ENCODE measurements at regions not wholly inside any gene's neighbourhood (a gene's known extent, or its start where the extent isn't known, plus 50 kb on each side); places are given as distances from the start of the nearest gene placed in this dataset.

DNA sequence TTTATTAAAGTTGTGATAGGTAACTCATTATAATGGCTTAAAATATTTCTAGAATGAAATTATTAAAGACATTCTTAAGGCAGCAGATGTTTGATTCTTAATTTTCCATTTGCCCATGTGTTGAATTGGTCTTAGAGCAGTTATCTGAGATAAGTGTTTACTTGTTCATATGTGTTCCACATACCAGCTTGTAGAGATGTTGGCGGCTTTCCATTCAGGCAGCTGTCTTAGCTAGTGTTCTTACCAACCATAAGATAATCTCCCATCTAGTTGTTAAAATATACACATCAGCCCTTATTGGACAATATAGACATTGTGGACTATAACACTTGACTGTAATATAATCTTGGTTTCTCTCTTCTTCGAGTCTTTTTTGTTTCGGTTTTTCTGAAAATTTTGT, 1372.9 kb upstream of the ADGRL2 start:
- DNase-seq: no peak
- Histone ChIP-seq H3K9ac (ENCODE audit: insufficient read depth, low read length, poor library complexity, severe bottlenecking) (no peak overlapping the region), H3K36me3 (replicated peaks in 1 of 2; ENCODE audit: control insufficient read depth in 1 of 2, insufficient read depth in 2 of 2, low read length in 2 of 2) (no peaks in the 10 kb centered on the region), H3K4me1 (ENCODE audit: control insufficient read depth in 1 of 2, insufficient read depth in 2 of 2, low read length in 2 of 2) (no peaks in the 10 kb centered on the region), H3K79me2 (ENCODE audit: insufficient read depth, low read length) (no peaks in the 10 kb centered on the region), H4K20me1 (ENCODE audit: insufficient read depth, low read length) (no peaks in the 10 kb centered on the region), H3K9me3 (replicated peaks in 1 of 2; ENCODE audit: control insufficient read depth in 1 of 2, insufficient read depth in 1 of 2, low read length in 2 of 2) (no peaks in the 10 kb centered on the region), H3K27me3 (ENCODE audit: control insufficient read depth in 2 of 2, insufficient read depth in 2 of 2, low read length in 2 of 2) (no peaks in the 10 kb centered on the region), H3K27ac (ENCODE audit: low read depth in 1 of 2, low read length in 2 of 2) (no peak overlapping the region), H2AFZ (ENCODE audit: insufficient read depth, low read depth, low read length, poor library complexity, severe bottlenecking) (no peak overlapping the region), H3K4me3 (replicated peaks in 1 of 3; ENCODE audit: low read depth in 2 of 3, low read length in 3 of 3) (no peak overlapping the region), H3K4me2 (replicated peaks; ENCODE audit: extremely low read depth, low read length, poor library complexity, severe bottlenecking) (no peak overlapping the region)
- intact Hi-C loops (cut with micrococcal nuclease): no loop called here
- TF ChIP-seq, protein P1, sequence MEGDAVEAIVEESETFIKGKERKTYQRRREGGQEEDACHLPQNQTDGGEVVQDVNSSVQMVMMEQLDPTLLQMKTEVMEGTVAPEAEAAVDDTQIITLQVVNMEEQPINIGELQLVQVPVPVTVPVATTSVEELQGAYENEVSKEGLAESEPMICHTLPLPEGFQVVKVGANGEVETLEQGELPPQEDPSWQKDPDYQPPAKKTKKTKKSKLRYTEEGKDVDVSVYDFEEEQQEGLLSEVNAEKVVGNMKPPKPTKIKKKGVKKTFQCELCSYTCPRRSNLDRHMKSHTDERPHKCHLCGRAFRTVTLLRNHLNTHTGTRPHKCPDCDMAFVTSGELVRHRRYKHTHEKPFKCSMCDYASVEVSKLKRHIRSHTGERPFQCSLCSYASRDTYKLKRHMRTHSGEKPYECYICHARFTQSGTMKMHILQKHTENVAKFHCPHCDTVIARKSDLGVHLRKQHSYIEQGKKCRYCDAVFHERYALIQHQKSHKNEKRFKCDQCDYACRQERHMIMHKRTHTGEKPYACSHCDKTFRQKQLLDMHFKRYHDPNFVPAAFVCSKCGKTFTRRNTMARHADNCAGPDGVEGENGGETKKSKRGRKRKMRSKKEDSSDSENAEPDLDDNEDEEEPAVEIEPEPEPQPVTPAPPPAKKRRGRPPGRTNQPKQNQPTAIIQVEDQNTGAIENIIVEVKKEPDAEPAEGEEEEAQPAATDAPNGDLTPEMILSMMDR (IDR thresholded peaks at IDR 0.05): no peak
- Mint-ChIP-seq H3K4me3 (no peak overlapping the region), H3K27ac (no peak overlapping the region), H3K9me3 (peaks cover 0 to 4% (median 1%) of the 10 kb centered on the region in 7 donors), H3K4me1 (no peaks in the 10 kb centered on the region), H3K27me3 (ENCODE audit: low read depth in 3 of 3) (no peaks in the 10 kb centered on the region), H3K36me3 (no peaks in the 10 kb centered on the region)
- WGBS (ENCODE audit: insufficient coverage): no CpG with 5 or more reads among the region's 3 CpGs

GRCh38 chr1:80424249-80424648, 1376.5 kb upstream of the ADGRL2 start:
- Histone ChIP-seq H3K4me3 (replicated peaks in 1 of 3; ENCODE audit: low read depth in 2 of 3, low read length in 3 of 3) (no peak overlapping the region), H3K36me3 (replicated peaks in 1 of 2; ENCODE audit: control insufficient read depth in 1 of 2, insufficient read depth in 2 of 2, low read length in 2 of 2) (no peaks in the 10 kb centered on the region), H3K9me3 (replicated peaks in 1 of 2; ENCODE audit: control insufficient read depth in 1 of 2, insufficient read depth in 1 of 2, low read length in 2 of 2) (no peaks in the 10 kb centered on the region), H3K27me3 (ENCODE audit: control insufficient read depth in 2 of 2, insufficient read depth in 2 of 2, low read length in 2 of 2) (no peaks in the 10 kb centered on the region), H3K79me2 (ENCODE audit: insufficient read depth, low read length) (no peaks in the 10 kb centered on the region), H3K4me2 (replicated peaks; ENCODE audit: extremely low read depth, low read length, poor library complexity, severe bottlenecking) (no peak overlapping the region), H4K20me1 (ENCODE audit: insufficient read depth, low read length) (no peaks in the 10 kb centered on the region), H3K27ac (ENCODE audit: low read depth in 1 of 2, low read length in 2 of 2) (no peak overlapping the region), H3K9ac (ENCODE audit: insufficient read depth, low read length, poor library complexity, severe bottlenecking) (no peak overlapping the region), H2AFZ (ENCODE audit: insufficient read depth, low read depth, low read length, poor library complexity, severe bottlenecking) (no peak overlapping the region), H3K4me1 (ENCODE audit: control insufficient read depth in 1 of 2, insufficient read depth in 2 of 2, low read length in 2 of 2) (no peaks in the 10 kb centered on the region)
- Mint-ChIP-seq H3K4me3 (no peak overlapping the region), H3K27ac (no peak overlapping the region), H3K4me1 (no peaks in the 10 kb centered on the region), H3K36me3 (no peaks in the 10 kb centered on the region), H3K9me3 (peaks cover 0 to 2% (median 0%) of the 10 kb centered on the region in 7 donors), H3K27me3 (ENCODE audit: low read depth in 3 of 3) (peaks cover 0 to 3% (median 0%) of the 10 kb centered on the region in 3 donors)
- DNase-seq: no peak
- intact Hi-C loops (cut with micrococcal nuclease): no loop called here
- TF ChIP-seq, protein P1 (IDR thresholded peaks at IDR 0.05): no peak
- WGBS (ENCODE audit: insufficient coverage): no CpG with 5 or more reads among the region's 1 CpG
